Tibial nerve (tissue), 4 donors: ENCODE measurements at regions not wholly inside any gene's neighbourhood (a gene's known extent, or its start where the extent isn't known, plus 50 kb on each side); places are given as distances from the start of the nearest gene placed in this dataset.

Source experiments
- CTCF ChIP-seq, 5 experiments: fragments of 200-600 bp in 3 of 5; fragments of 450-650 bp in 2 of 5; sonication (generic) in 3 of 5; IDR thresholded peaks; one replicate each; pipeline ENCODE4 v1.5.1; 2016 to 2019; ENCODE audit warnings: antibody characterized with exemption in 5 of 5, mild to moderate bottlenecking in 3 of 5, moderate library complexity in 2 of 5
- EP300 ChIP-seq, 2 donors: sonication (generic); formaldehyde crosslinking; IDR thresholded peaks; one replicate each; pipeline ENCODE4 v1.6.1; 2017; ENCODE audit warnings: antibody characterized with exemption in 2 of 2, mild to moderate bottlenecking in 1 of 2

- TF ChIP-seq CTCF (IDR thresholded peaks at IDR 0.05) (no peak), EP300 (IDR thresholded peaks at IDR 0.05) (no peak)
Observed at GRCh38 chr5:10034001-10034400, 215.7 kb downstream of the ATPSCKMT start.
